OCI-LY7 (cell line): ENCODE measurements at regions not wholly inside any gene's neighbourhood (a gene's known extent, or its start where the extent isn't known, plus 50 kb on each side); places are given as distances from the start of the nearest gene placed in this dataset.

Experiments used
- CTCF ChIP-seq: fragments of 200-600 bp; sonication (generic); conservative IDR thresholded peaks from 2 replicates; pipeline ENCODE4 v1.5.1; 2014; ENCODE audit warnings: mild to moderate bottlenecking, antibody characterized with exemption, low read length, moderate library complexity, mixed read lengths
- EZH2phosphoT487 ChIP-seq: fragments of 200-600 bp; sonication (generic); IDR thresholded peaks from 2 replicates; pipeline ENCODE4 v1.6.1; 2018; ENCODE audit warnings: low read depth, borderline replicate concordance, mild to moderate bottlenecking, mixed run types, antibody characterized with exemption, low read length, moderate library complexity, mixed read lengths

DNA sequence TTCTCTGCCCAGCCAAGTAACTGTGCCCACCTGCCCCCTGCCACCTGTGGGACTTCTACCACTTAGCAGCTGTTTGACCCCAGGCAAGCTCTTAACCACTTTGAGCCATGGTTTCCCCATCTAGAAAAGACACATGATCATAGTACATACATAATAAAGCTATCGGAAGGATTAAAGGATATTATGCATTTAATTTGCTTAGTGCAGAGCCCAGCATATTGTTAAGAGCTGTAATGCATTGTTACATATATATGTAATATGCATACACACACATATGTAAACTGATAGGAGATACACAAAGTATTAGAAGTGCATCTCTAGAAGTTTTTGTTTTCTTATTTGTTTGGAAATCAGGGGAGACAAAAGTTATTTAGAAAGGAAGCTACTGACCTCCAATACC lies 83.5 kb upstream of the ZBTB40 start:
- TF ChIP-seq EZH2phosphoT487: no peak
- TF ChIP-seq CTCF: no peak
